ENCODE measurements at regions not wholly inside any gene's neighbourhood (a gene's known extent, or its start where the extent isn't known, plus 50 kb on each side); places are given as distances from the start of the nearest gene placed in this dataset.

GRCh38 chr10:117670116-117670904, 127.8 kb downstream of the EMX2 start:
- no peak for DNase-seq (ENCODE audit: low spot score)

- no peak for DNase-seq (ENCODE audit: low spot score)
These were observed 130.9 kb downstream of the EMX2 start for GRCh38 chr10:117673230-117674010.

- DNase-seq (ENCODE audit: low spot score), result no peak
These were observed 131.7 kb downstream of the EMX2 start for GRCh38 chr10:117674201-117674600.

- no peak for DNase-seq (ENCODE audit: low spot score)
These were observed 132.1 kb downstream of the EMX2 start for GRCh38 chr10:117674646-117675045.

GRCh38 chr10:117675514-117676055, 133.0 kb downstream of the EMX2 start:
- no peak for DNase-seq (ENCODE audit: low spot score)

- no peak for DNase-seq (ENCODE audit: low spot score)
These were observed 134.7 kb downstream of the EMX2 start for GRCh38 chr10:117677239-117677638.

GRCh38 chr10:117677890-117678500, 135.4 kb downstream of the EMX2 start:
- no peak for DNase-seq (ENCODE audit: low spot score)

GRCh38 chr10:117680601-117681000, 138.1 kb downstream of the EMX2 start:
- DNase-seq (ENCODE audit: low spot score), result no peak

GRCh38 chr10:117681104-117681503, 138.6 kb downstream of the EMX2 start:
- DNase-seq (ENCODE audit: low spot score), result no peak

GRCh38 chr10:117684046-117684610, 141.6 kb downstream of the EMX2 start:
- no peak for DNase-seq (ENCODE audit: low spot score)

GRCh38 chr10:117684672-117685211, 142.2 kb downstream of the EMX2 start:
- DNase-seq (ENCODE audit: low spot score), result peak; percentile 57

GRCh38 chr10:117685431-117685830, 142.9 kb downstream of the EMX2 start:
- no peak for DNase-seq (ENCODE audit: low spot score)

GRCh38 chr10:117686606-117687005, 144.1 kb downstream of the EMX2 start:
- peak; percentile 61 for DNase-seq (ENCODE audit: low spot score)

GRCh38 chr10:117688358-117688757, 145.8 kb downstream of the EMX2 start:
- no peak for DNase-seq (ENCODE audit: low spot score)

GRCh38 chr10:117689566-117689965, 147.0 kb downstream of the EMX2 start:
- no peak for DNase-seq (ENCODE audit: low spot score)

GRCh38 chr10:117690359-117690758, 147.8 kb downstream of the EMX2 start:
- no peak for DNase-seq (ENCODE audit: low spot score)

- DNase-seq (ENCODE audit: low spot score), result no peak
These were observed 151.6 kb downstream of the EMX2 start for GRCh38 chr10:117694190-117694589.

GRCh38 chr10:117697402-117697801, 154.9 kb downstream of the EMX2 start:
- DNase-seq (ENCODE audit: low spot score), result no peak

- DNase-seq (ENCODE audit: low spot score), result no peak
These were observed 156.3 kb downstream of the EMX2 start for GRCh38 chr10:117698809-117699208.

GRCh38 chr10:117699436-117700075, 157.0 kb downstream of the EMX2 start:
- no peak for DNase-seq (ENCODE audit: low spot score)

- no peak for DNase-seq (ENCODE audit: low spot score)
These were observed 167.7 kb downstream of the EMX2 start for GRCh38 chr10:117710181-117710798.
